Right lung (tissue), 2 donors: ENCODE measurements at regions not wholly inside any gene's neighbourhood (a gene's known extent, or its start where the extent isn't known, plus 50 kb on each side); places are given as distances from the start of the nearest gene placed in this dataset.
"Not testable (repeated sequence)": the region's sequence is repeated elsewhere in the genome, so short reads cannot be mapped to it uniquely, and the experiment has no call there.

ENCODE experiments used
- DNase-seq, 2 donors: peaks; one replicate each; pipeline ENCODE4 v3.0.0-alpha.2; 2013

DNA sequence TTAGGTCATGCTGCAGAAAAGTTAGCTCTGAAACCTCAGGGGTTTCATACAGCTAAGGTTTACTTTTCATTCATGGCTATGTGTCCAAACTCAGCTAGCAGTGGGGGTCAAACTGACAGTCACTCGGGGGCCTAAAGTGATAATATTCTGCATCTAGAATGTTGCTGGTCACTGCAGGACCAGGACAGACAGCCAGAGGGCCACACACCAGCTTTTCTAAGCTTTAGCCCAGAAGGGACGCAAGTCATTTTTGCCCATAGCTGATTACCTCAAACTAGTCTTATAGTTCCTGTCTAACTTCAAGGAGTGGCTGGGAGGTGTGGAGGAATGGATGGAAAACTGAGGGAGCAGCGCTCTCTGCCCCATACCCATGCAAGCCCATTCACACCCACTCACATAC lies 163.0 kb upstream of the NLRP1 start:
- no peak for DNase-seq

GRCh38 chr17:5747964-5748363 lies 163.7 kb upstream of the NLRP1 start:
- no peak for DNase-seq

DNA sequence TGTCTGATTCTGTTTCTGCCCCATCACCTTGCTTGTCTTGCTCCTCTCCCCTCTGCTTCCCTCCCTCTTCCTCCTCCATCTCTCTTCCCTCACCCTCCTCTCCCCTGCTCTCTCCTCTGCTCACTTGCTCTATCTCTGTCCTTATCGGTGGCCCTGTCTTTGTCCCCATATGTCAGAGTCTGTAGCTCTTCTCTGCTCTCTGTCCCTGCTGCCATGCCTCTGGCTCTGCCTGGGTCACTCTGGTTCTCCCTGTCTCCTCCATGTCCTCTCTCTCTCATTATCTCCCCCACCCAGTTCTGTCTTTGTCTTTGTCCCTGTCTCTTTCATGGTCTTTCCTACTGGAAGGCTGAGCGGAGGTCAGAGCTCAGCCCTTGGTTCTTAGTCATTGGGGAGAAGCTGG lies 169.1 kb upstream of the NLRP1 start:
- DNase-seq = no peak

DNA sequence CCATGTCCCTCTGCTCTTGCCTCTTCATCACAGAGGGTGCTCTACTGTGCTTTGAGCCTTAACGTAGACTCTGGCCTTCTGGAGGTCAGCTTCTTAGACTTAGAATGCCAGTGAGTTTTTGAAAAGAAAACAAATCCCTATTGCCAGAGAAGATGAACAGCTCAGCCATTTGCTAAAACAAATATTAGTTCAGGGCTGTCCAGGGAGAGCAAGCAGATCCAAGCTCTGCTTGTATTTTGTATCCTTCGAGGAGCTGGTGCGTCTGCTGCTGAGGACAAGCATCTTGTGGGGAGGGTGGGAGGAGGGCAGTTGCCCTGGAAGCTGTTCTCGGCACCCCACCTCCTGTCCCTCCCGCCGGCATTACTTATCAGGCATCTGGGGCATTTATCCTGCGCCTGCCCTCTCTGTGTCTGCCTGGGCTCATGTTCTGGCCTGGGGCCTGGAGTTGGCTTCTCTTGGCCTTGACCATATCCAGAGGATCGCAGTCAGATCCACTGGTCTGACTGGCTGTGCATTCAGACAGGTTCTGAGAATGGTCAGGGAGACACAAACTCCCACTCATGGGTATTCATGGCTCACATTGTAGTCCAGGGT lies 173.1 kb upstream of the NLRP1 start:
- DNase-seq = no peak

- DNase-seq = no peak
These were observed 174.3 kb upstream of the NLRP1 start for GRCh38 chr17:5758651-5759050.

- DNase-seq = no peak
These were observed 175.2 kb upstream of the NLRP1 start for GRCh38 chr17:5759501-5759925.

- no peak for DNase-seq
These were observed 177.9 kb upstream of the NLRP1 start for GRCh38 chr17:5762191-5762590.

- DNase-seq = no peak
These were observed 179.4 kb upstream of the NLRP1 start for GRCh38 chr17:5763595-5764306.

DNA sequence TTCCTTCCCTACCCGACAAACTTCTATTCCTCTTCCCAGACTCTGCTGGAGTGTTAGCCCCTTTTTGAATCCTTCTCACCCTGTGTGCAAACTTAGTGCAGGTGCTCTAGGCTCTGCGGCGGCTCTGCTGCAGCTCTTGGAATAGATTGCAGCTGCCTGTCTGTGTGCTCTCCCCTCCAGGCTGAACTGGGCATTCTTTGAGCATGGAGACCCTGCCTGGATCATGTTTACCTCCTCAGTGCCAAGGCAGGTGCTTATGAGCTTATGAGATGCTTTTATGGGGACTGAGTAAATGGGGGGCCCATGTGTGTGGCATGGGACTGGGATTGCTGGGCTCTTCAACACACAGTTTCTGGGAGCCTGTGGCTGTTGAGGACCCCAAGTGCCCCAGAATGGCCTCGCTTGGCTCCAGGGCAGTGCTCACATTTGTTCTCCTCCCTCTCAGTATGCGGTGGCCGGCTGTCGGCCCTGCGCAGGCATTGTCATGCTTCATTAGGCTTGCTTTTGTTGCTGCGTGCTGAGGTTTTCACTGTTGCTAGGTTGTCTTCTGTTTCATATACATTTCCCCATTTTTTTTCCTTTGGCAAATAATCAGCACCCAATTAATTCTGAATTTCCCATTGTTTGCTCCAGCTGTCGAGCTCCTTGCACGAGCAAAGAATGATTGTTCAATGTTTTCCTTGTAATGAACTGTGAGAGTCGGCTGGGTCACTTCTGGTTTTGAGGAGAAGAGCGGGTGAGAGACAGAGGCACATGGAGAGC lies 185.5 kb upstream of the NLRP1 start:
- DNase-seq = peak; percentile 17 to 55

GRCh38 chr17:5770441-5771270 lies 186.3 kb upstream of the NLRP1 start:
- DNase-seq = no peak

DNA sequence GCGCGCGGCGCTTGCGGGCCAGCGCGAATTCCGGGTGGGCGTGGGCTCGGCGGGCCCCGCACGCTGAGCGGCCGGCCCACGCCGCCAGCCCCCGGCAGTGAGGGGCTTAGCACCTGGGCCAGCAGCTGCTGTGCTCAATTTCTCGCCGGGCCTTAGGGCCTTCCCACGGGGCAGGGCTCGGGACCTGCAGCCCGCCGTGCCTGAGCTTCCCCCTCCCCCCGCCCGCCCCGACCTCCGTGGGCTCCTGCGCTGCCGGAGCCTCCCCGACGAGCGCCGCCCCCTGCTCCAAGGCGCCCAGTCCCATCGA lies 186.9 kb upstream of the NLRP1 start:
- DNase-seq = not testable (repeated sequence)

DNA sequence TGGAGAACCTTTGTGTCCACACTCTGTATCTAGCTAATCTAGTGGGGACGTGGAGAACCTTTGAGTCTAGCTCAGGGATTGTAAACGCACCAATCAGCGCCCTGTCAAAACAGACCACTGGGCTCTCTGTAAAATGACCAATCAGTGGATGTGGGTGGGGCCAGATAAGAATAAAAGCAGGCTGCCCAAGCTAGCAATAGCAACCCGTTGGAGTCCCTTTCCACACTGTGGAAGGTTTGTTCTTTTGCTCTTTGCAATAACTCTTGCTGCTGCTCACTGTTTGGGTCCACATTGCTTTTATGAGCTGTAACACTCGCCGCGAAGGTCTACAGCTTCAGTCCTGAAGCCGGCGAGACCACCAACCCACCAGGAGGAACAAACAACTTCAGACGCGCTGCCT lies 187.7 kb upstream of the NLRP1 start:
- DNase-seq = not testable (repeated sequence)

- no peak for DNase-seq
These were observed 188.4 kb upstream of the NLRP1 start for GRCh38 chr17:5772720-5773119.

GRCh38 chr17:5773816-5774360 lies 189.6 kb upstream of the NLRP1 start:
- no peak for DNase-seq

DNA sequence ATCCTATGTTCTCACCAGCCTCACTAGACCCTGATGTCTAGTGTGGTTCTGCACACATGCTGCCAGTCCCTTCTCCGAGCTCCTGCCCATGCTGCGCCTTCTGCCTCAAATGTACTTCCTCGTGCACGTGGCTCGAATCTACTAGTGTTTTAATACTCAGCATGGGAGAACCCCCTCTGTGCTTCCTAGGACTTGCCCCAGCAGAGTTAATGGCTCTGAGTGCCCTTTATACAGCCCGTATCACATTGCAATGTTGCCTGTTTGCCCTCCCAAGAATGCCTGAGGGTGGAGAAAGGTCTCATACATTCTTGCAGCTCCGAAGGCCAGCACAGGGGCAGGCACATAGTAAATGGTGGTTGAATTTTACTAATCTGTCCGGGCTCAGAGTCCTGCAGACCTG lies 190.8 kb upstream of the NLRP1 start:
- no peak for DNase-seq

DNA sequence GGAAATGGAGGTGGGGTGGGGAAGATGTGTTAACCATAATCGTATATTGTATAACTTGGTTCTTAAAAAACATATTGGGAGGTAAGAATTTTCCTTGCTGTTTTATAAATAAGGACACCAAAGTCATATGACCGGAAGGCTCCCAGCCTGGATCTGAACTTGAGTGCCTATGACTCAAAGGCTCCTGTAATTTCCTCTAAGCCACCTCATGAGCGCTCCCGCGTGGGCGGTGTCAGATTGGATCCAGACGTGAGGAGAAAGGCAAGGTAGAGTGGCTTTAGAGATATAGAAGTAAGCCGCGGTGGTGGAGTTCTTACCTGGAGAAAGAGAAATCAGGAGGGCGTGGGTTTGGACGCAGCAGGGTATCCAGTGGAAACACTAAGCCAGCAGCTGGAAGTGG lies 196.2 kb upstream of the NLRP1 start:
- no peak for DNase-seq

DNA sequence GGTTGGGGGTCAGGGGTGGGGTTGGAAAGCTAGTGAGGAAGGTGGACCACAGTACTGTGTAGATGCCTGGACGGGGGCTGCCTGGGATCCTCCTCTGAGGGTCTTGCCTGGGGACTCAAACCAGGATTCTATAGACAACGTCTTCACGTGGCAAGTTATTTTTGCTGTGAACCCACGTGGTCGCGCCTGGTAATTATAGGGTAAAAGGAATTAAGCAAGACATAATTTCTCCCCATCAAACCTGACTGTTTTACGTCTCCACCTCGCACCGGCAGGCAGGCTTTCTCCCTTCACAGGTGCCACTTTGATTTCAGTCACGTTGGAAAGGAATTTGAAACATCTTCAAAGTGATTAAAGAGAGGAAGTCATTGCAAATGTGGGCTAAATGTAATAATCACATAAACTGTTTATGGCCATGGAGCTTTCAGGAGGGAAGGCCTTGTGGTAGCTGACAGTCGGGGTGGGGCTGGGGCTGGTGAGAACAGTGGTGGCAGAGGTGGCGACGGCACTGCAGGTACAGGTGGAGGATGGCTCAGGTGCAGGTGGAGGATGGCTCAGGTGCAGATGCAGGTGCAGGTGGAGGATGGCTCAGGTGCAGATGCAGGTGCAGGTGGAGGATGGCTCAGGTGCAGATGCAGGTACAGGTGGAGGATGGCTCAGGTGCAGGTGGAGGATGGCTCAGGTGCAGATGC lies 197.1 kb upstream of the NLRP1 start:
- no peak for DNase-seq

GRCh38 chr17:5783269-5783668 lies 199.0 kb upstream of the NLRP1 start:
- no peak for DNase-seq

- DNase-seq = no peak
These were observed 199.5 kb upstream of the NLRP1 start for GRCh38 chr17:5783851-5784250.

- DNase-seq = no peak
These were observed 200.5 kb upstream of the NLRP1 start for GRCh38 chr17:5784791-5785190.

DNA sequence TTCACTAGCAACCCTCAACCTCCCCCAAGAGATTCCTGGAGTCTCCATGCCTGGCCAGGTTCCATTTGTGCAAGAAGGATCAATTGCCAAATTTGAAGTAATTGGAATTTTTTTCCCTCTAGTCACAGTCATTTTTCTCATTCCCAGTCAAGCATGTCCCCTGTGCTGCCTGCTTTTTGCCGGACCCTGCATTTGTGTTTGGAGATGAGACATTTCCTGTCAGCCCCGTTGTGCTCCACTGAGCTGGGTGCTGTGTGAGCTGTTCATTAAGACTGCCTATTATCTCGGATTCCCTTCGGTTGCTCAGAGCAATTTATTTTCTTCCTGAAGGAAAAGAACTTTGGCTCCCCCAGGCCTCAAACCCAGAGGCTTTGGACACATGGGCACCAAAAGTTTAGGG lies 201.0 kb upstream of the NLRP1 start:
- no peak for DNase-seq
